HepG2 (cell line): ENCODE measurements at regions not wholly inside any gene's neighbourhood (a gene's known extent, or its start where the extent isn't known, plus 50 kb on each side); places are given as distances from the start of the nearest gene placed in this dataset.

ENCODE experiments used
- ATF2 ChIP-seq: sonication (generic); formaldehyde crosslinking; IDR thresholded peaks from 2 replicates; pipeline ENCODE4 v1.4.0; 2020; ENCODE audit warnings: missing genetic modification reagents
- E2F1 ChIP-seq: sonication (generic); formaldehyde crosslinking; IDR thresholded peaks from 2 replicates; pipeline ENCODE4 v1.5.0; 2020; ENCODE audit warnings: missing genetic modification reagents
- E2F2 ChIP-seq: sonication (generic); formaldehyde crosslinking; IDR thresholded peaks from 2 replicates; pipeline ENCODE4 v1.4.0; 2020; ENCODE audit warnings: missing genetic modification reagents, borderline replicate concordance
- MAZ ChIP-seq, 2 experiments: sonication (generic) in 1 of 2; formaldehyde crosslinking in 1 of 2; IDR thresholded peaks; 2 replicates each; pipeline versions ENCODE4 v1.5.0 to v1.6.1; 2012 to 2020; ENCODE audit warnings: low read depth in 2 of 2, mild to moderate bottlenecking in 2 of 2, borderline replicate concordance in 1 of 2, improper control_type of control experiment in 1 of 2, low read length in 1 of 2, missing genetic modification reagents in 1 of 2, moderate library complexity in 1 of 2
- MYC ChIP-seq: sonication (generic); formaldehyde crosslinking; IDR thresholded peaks from 2 replicates; pipeline ENCODE4 v1.9.0; 2021; ENCODE audit warnings: missing genetic modification reagents, borderline replicate concordance
- ZFP36 ChIP-seq: fragments of 150-350 bp; IDR thresholded peaks from 2 replicates; pipeline ENCODE4 v1.6.1; 2018; ENCODE audit warnings: borderline replicate concordance, low read length, low read depth; ENCODE audit not compliant: partially characterized antibody
- ZFP82 ChIP-seq: sonication (generic); formaldehyde crosslinking; IDR thresholded peaks from 2 replicates; pipeline ENCODE4 v1.5.1; 2020; ENCODE audit warnings: mild to moderate bottlenecking, missing genetic modification reagents, borderline replicate concordance
- ZSCAN5A ChIP-seq: sonication (generic); formaldehyde crosslinking; IDR thresholded peaks from 2 replicates; pipeline ENCODE4 v1.8.0; 2022; ENCODE audit warnings: mild to moderate bottlenecking, missing genetic modification reagents, borderline replicate concordance

- no peak for TF ChIP-seq ATF2 (CRISPR knock-in tag)
- TF ChIP-seq ZSCAN5A (CRISPR knock-in tag), result no peak
- TF ChIP-seq E2F1 (CRISPR knock-in tag), result no peak
- TF ChIP-seq MYC (CRISPR knock-in tag), result no peak
- no peak for TF ChIP-seq MAZ (IDR thresholded peaks at IDR 0.05; ENCODE audit: borderline replicate concordance, low read depth, low read length)
- no peak for TF ChIP-seq MAZ (CRISPR knock-in tag; IDR thresholded peaks at IDR 0.05; ENCODE audit: low read depth)
- no peak for TF ChIP-seq E2F2
- no peak for TF ChIP-seq ZFP36
- no peak for TF ChIP-seq ZFP82 (CRISPR knock-in tag)
Observed at GRCh38 chr15:70379938-70380883, 282.5 kb upstream of the TLE3 start.
